GM23338 (cell line): ENCODE measurements at regions not wholly inside any gene's neighbourhood (a gene's known extent, or its start where the extent isn't known, plus 50 kb on each side); places are given as distances from the start of the nearest gene placed in this dataset.

ENCODE experiments used
- ATAC-seq: fragments of 200-7000 bp; cut with Tn5 transposase; 3 replicates; pipeline ENCODE4 v1.9.1; 2020
- DNase-seq: peaks from one replicate; pipeline ENCODE4 v3.0.0-alpha.2; 2015; ENCODE audit warnings: low spot score
- H2AFZ ChIP-seq: fragments of 200-600 bp; sonication (generic); 2 replicates; pipeline ENCODE4 v1.8.0; 2016; ENCODE audit warnings: antibody characterized with exemption, mild to moderate bottlenecking, moderate library complexity
- H3F3A ChIP-seq: fragments of 200-600 bp; sonication (generic); replicated peaks from 2 replicates; pipeline ENCODE4 v1.8.0; 2017; ENCODE audit warnings: antibody characterized with exemption, mixed run types, low read depth
- H3K27ac ChIP-seq: fragments of 200-600 bp; sonication (generic); 2 replicates; pipeline ENCODE4 v1.6.1; 2016; ENCODE audit warnings: low read depth
- H3K27me3 ChIP-seq: fragments of 200-600 bp; sonication (generic); 2 replicates; pipeline ENCODE4 v1.8.0; 2016; ENCODE audit warnings: mild to moderate bottlenecking, mixed run types, moderate library complexity; ENCODE audit not compliant: insufficient read depth
- H3K36me3 ChIP-seq: fragments of 200-600 bp; sonication (generic); 2 replicates; pipeline ENCODE4 v1.8.0; 2016; ENCODE audit warnings: mild to moderate bottlenecking; ENCODE audit not compliant: insufficient read depth
- H3K4me1 ChIP-seq: fragments of 200-600 bp; sonication (generic); 2 replicates; pipeline ENCODE4 v1.8.0; 2016; ENCODE audit warnings: mild to moderate bottlenecking, moderate library complexity; ENCODE audit not compliant: insufficient read depth
- H3K4me2 ChIP-seq: fragments of 200-600 bp; sonication (generic); 2 replicates; pipeline ENCODE4 v1.7.1; 2017; ENCODE audit warnings: mixed run types
- H3K4me3 ChIP-seq: fragments of 200-600 bp; sonication (generic); 2 replicates; pipeline ENCODE4 v1.6.1; 2016; ENCODE audit warnings: mixed run types
- H3K79me2 ChIP-seq: fragments of 200-600 bp; sonication (generic); replicated peaks from 2 replicates; pipeline ENCODE4 v1.8.0; 2017; ENCODE audit warnings: mild to moderate bottlenecking; ENCODE audit not compliant: insufficient read depth
- H3K9me2 ChIP-seq: fragments of 200-600 bp; sonication (generic); 2 replicates; pipeline ENCODE4 v1.8.0; 2017; ENCODE audit not compliant: insufficient read depth
- H4K20me1 ChIP-seq: fragments of 200-600 bp; sonication (generic); replicated peaks from 2 replicates; pipeline ENCODE4 v1.8.0; 2017; ENCODE audit warnings: mild to moderate bottlenecking; ENCODE audit not compliant: insufficient read depth
- H3K27ac Mint-ChIP-seq: 2 replicates; pipeline ENCODE4 v1.8.0; 2020; ENCODE audit warnings: inconsistent platforms, mild to moderate bottlenecking, moderate library complexity, mixed read lengths
- H3K27me3 Mint-ChIP-seq: 3 replicates; pipeline ENCODE4 v1.8.0; 2022; ENCODE audit warnings: low read depth, mild to moderate bottlenecking, moderate library complexity, mixed read lengths, inconsistent platforms; ENCODE audit not compliant: insufficient read depth, poor library complexity
- H3K36me3 Mint-ChIP-seq: 3 replicates; pipeline ENCODE4 v1.8.0; 2021; ENCODE audit warnings: low read depth, mild to moderate bottlenecking, inconsistent platforms, moderate library complexity, mixed read lengths
- H3K4me1 Mint-ChIP-seq: 3 replicates; pipeline ENCODE4 v1.8.0; 2020; ENCODE audit warnings: mild to moderate bottlenecking, inconsistent platforms, mixed read lengths
- H3K4me3 Mint-ChIP-seq: 3 replicates; pipeline ENCODE4 v1.8.0; 2021; ENCODE audit warnings: moderate library complexity, mild to moderate bottlenecking, inconsistent platforms, mixed read lengths
- H3K9me3 Mint-ChIP-seq: 3 replicates; pipeline ENCODE4 v1.8.0; 2020; ENCODE audit warnings: moderate library complexity, mild to moderate bottlenecking, inconsistent platforms, mixed read lengths
- CREB1 ChIP-seq: fragments of 250-450 bp; sonication (Bioruptor Pico); IDR thresholded peaks from 2 replicates; pipeline ENCODE4 v1.5.0; 2020; ENCODE audit warnings: low read depth, mild to moderate bottlenecking, moderate library complexity
- EZH2 ChIP-seq: fragments of 200-600 bp; sonication (generic); IDR thresholded peaks from one replicate; pipeline ENCODE4 v1.8.0; 2017; ENCODE audit warnings: antibody characterized with exemption, mild to moderate bottlenecking, low read depth; ENCODE audit not compliant: unreplicated experiment
- NANOG ChIP-seq: IDR thresholded peaks from 2 replicates; pipeline ENCODE4 v1.6.1; 2016; ENCODE audit warnings: antibody characterized with exemption, borderline replicate concordance
- POLR2AphosphoS5 ChIP-seq: IDR thresholded peaks from 2 replicates; pipeline ENCODE4 v1.6.1; 2016; ENCODE audit warnings: antibody characterized with exemption, low read depth
- ZNF114 ChIP-seq: fragments of 250-450 bp; sonication (Bioruptor Pico); IDR thresholded peaks from 2 replicates; pipeline ENCODE4 v1.5.0; 2020; ENCODE audit warnings: mild to moderate bottlenecking, moderate library complexity
- ZNF331 ChIP-seq: fragments of 250-450 bp; sonication (Bioruptor Pico); IDR thresholded peaks from 2 replicates; pipeline ENCODE4 v1.5.0; 2020; ENCODE audit warnings: low read depth, mild to moderate bottlenecking, moderate library complexity
- TF ChIP-seq, protein P1 (sequence below): IDR thresholded peaks from 2 replicates; pipeline ENCODE4 v1.6.1; 2016; ENCODE audit warnings: antibody characterized with exemption
- TF ChIP-seq, protein P2 (sequence below): IDR thresholded peaks from one replicate; pipeline ENCODE4 v1.6.1; 2018; ENCODE audit warnings: antibody characterized with exemption; ENCODE audit not compliant: unreplicated experiment
- TF ChIP-seq, protein P3 (sequence below), 2 experiments: fragments of 200-600 bp in 1 of 2; sonication (generic) in 1 of 2; conservative IDR thresholded peaks; 2 replicates each; pipeline versions ENCODE4 v1.5.1 to v1.6.1; 2016 to 2017; ENCODE audit warnings: antibody characterized with exemption in 2 of 2, low read depth in 2 of 2, mild to moderate bottlenecking in 2 of 2, moderate library complexity in 1 of 2
- TF ChIP-seq, protein P4 (sequence below): fragments of 250-450 bp; sonication (Bioruptor Pico); IDR thresholded peaks from 2 replicates; pipeline ENCODE4 v1.5.0; 2020; ENCODE audit warnings: mild to moderate bottlenecking, moderate library complexity

DNA sequence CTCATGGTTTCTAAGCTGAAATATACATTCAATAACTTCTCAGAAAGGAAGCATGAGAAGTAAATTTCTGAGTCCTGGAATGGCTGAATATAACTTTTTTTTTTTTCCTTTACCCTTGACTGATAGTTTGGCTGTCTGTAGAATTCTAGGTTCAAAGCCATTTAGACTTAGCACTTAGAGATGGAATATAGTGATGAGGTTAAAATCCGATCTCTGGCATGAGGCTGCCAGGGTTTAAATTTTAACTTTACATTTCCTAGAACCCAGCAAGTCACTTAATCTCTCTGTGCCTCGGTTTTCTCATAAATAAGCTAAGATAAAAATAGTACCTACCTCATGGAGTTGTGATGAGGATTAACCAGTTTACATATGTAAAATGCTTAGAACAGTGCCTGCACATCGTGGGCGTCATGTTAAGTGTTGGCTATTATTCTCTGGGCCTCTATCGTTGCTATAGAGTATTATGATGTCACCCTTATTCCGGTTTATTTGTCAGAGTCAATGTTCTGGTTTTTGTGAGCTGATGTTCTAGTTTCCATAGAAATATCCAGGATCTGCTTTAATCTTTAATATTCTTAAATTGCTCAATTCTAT, 199.8 kb upstream of the TLE3 start (continued):
- TF ChIP-seq EZH2, result no peak
- TF ChIP-seq, protein P1, sequence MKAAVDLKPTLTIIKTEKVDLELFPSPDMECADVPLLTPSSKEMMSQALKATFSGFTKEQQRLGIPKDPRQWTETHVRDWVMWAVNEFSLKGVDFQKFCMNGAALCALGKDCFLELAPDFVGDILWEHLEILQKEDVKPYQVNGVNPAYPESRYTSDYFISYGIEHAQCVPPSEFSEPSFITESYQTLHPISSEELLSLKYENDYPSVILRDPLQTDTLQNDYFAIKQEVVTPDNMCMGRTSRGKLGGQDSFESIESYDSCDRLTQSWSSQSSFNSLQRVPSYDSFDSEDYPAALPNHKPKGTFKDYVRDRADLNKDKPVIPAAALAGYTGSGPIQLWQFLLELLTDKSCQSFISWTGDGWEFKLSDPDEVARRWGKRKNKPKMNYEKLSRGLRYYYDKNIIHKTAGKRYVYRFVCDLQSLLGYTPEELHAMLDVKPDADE, result no peak

DNA sequence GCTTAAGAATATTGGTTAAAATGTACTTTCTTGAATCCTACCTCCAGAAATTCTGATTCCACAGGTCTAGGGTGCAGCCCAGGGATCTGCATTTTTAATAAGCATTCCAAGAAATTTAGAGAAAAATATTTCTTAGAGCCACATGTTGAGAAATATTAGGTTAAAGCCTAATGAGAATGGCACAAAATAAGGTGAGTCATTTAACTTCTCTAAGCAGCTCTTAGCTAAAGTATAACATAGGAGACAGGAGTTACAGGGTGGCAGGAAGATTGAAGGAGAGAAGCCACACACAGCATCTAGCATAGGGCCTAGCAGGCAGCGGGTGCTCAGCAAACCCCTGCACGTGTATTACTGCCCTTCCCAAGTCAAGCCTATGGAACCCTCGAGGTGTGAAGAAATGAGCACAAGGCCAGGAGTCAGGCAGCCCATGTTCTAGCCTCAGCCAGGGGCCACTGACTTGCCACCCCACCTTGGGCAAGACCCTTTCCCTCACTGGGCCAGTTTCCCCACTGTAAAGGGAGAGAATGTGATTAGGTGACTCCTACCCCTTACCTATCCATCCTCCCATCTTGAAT, 197.1 kb upstream of the TLE3 start:
- no peaks in the 10 kb centered on the region for H3K79me2 ChIP-seq
- no peak for DNase-seq
- Mint-ChIP-seq H3K27ac (no peak overlapping the region), H3K27me3 (peaks cover 3% of the 10 kb centered on the region), H3K4me3 (no peak overlapping the region), H3K36me3 (no peaks in the 10 kb centered on the region), H3K4me1 (peaks cover under 1% of the 10 kb centered on the region), H3K9me3 (no peaks in the 10 kb centered on the region; the same call in 2 of the 3 replicates)
- no peak overlapping the region for H3K27ac ChIP-seq
- no peak overlapping the region for H3K4me2 ChIP-seq
- no peaks in the 10 kb centered on the region for H3K9me2 ChIP-seq
- no peak overlapping the region for H2AFZ ChIP-seq
- no peak for ATAC-seq
- no peaks in the 10 kb centered on the region for H3K27me3 ChIP-seq
- H3K4me1 ChIP-seq, result no peaks in the 10 kb centered on the region
- no peaks in the 10 kb centered on the region for H3F3A ChIP-seq
- H3K36me3 ChIP-seq, result no peaks in the 10 kb centered on the region
- no peaks in the 10 kb centered on the region for H4K20me1 ChIP-seq
- no peak overlapping the region for H3K4me3 ChIP-seq
- TF ChIP-seq ZNF331 (CRISPR knock-in tag) (no peak), POLR2AphosphoS5 (no peak), NANOG (no peak), ZNF114 (no peak), CREB1 (CRISPR knock-in tag) (no peak)
- TF ChIP-seq, protein P1, result no peak
- TF ChIP-seq, protein P2, sequence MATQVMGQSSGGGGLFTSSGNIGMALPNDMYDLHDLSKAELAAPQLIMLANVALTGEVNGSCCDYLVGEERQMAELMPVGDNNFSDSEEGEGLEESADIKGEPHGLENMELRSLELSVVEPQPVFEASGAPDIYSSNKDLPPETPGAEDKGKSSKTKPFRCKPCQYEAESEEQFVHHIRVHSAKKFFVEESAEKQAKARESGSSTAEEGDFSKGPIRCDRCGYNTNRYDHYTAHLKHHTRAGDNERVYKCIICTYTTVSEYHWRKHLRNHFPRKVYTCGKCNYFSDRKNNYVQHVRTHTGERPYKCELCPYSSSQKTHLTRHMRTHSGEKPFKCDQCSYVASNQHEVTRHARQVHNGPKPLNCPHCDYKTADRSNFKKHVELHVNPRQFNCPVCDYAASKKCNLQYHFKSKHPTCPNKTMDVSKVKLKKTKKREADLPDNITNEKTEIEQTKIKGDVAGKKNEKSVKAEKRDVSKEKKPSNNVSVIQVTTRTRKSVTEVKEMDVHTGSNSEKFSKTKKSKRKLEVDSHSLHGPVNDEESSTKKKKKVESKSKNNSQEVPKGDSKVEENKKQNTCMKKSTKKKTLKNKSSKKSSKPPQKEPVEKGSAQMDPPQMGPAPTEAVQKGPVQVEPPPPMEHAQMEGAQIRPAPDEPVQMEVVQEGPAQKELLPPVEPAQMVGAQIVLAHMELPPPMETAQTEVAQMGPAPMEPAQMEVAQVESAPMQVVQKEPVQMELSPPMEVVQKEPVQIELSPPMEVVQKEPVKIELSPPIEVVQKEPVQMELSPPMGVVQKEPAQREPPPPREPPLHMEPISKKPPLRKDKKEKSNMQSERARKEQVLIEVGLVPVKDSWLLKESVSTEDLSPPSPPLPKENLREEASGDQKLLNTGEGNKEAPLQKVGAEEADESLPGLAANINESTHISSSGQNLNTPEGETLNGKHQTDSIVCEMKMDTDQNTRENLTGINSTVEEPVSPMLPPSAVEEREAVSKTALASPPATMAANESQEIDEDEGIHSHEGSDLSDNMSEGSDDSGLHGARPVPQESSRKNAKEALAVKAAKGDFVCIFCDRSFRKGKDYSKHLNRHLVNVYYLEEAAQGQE, result no peak
- TF ChIP-seq, protein P3, sequence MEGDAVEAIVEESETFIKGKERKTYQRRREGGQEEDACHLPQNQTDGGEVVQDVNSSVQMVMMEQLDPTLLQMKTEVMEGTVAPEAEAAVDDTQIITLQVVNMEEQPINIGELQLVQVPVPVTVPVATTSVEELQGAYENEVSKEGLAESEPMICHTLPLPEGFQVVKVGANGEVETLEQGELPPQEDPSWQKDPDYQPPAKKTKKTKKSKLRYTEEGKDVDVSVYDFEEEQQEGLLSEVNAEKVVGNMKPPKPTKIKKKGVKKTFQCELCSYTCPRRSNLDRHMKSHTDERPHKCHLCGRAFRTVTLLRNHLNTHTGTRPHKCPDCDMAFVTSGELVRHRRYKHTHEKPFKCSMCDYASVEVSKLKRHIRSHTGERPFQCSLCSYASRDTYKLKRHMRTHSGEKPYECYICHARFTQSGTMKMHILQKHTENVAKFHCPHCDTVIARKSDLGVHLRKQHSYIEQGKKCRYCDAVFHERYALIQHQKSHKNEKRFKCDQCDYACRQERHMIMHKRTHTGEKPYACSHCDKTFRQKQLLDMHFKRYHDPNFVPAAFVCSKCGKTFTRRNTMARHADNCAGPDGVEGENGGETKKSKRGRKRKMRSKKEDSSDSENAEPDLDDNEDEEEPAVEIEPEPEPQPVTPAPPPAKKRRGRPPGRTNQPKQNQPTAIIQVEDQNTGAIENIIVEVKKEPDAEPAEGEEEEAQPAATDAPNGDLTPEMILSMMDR (conservative IDR thresholded peaks at IDR 0.05; ENCODE audit: low read depth in 2 of 2), result no peak
- TF ChIP-seq, protein P4, sequence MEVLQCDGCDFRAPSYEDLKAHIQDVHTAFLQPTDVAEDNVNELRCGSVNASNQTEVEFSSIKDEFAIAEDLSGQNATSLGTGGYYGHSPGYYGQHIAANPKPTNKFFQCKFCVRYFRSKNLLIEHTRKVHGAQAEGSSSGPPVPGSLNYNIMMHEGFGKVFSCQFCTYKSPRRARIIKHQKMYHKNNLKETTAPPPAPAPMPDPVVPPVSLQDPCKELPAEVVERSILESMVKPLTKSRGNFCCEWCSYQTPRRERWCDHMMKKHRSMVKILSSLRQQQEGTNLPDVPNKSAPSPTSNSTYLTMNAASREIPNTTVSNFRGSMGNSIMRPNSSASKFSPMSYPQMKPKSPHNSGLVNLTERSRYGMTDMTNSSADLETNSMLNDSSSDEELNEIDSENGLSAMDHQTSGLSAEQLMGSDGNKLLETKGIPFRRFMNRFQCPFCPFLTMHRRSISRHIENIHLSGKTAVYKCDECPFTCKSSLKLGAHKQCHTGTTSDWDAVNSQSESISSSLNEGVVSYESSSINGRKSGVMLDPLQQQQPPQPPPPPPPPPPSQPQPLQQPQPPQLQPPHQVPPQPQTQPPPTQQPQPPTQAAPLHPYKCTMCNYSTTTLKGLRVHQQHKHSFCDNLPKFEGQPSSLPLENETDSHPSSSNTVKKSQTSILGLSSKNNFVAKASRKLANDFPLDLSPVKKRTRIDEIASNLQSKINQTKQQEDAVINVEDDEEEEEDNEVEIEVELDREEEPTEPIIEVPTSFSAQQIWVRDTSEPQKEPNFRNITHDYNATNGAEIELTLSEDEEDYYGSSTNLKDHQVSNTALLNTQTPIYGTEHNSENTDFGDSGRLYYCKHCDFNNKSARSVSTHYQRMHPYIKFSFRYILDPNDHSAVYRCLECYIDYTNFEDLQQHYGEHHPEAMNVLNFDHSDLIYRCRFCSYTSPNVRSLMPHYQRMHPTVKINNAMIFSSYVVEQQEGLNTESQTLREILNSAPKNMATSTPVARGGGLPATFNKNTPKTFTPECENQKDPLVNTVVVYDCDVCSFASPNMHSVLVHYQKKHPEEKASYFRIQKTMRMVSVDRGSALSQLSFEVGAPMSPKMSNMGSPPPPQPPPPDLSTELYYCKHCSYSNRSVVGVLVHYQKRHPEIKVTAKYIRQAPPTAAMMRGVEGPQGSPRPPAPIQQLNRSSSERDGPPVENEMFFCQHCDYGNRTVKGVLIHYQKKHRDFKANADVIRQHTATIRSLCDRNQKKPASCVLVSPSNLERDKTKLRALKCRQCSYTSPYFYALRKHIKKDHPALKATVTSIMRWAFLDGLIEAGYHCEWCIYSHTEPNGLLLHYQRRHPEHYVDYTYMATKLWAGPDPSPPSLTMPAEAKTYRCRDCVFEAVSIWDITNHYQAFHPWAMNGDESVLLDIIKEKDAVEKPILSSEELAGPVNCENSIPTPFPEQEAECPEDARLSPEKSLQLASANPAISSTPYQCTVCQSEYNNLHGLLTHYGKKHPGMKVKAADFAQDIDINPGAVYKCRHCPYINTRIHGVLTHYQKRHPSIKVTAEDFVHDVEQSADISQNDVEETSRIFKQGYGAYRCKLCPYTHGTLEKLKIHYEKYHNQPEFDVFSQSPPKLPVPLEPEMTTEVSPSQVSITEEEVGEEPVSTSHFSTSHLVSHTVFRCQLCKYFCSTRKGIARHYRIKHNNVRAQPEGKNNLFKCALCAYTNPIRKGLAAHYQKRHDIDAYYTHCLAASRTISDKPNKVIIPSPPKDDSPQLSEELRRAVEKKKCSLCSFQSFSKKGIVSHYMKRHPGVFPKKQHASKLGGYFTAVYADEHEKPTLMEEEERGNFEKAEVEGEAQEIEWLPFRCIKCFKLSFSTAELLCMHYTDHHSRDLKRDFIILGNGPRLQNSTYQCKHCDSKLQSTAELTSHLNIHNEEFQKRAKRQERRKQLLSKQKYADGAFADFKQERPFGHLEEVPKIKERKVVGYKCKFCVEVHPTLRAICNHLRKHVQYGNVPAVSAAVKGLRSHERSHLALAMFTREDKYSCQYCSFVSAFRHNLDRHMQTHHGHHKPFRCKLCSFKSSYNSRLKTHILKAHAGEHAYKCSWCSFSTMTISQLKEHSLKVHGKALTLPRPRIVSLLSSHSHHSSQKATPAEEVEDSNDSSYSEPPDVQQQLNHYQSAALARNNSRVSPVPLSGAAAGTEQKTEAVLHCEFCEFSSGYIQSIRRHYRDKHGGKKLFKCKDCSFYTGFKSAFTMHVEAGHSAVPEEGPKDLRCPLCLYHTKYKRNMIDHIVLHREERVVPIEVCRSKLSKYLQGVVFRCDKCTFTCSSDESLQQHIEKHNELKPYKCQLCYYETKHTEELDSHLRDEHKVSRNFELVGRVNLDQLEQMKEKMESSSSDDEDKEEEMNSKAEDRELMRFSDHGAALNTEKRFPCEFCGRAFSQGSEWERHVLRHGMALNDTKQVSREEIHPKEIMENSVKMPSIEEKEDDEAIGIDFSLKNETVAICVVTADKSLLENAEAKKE, result no peak
